ENCODE measurements at regions not wholly inside any gene's neighbourhood (a gene's known extent, or its start where the extent isn't known, plus 50 kb on each side); places are given as distances from the start of the nearest gene placed in this dataset.
"Not testable (repeated sequence)": the region's sequence is repeated elsewhere in the genome, so short reads cannot be mapped to it uniquely, and the experiment has no call there.

DNA sequence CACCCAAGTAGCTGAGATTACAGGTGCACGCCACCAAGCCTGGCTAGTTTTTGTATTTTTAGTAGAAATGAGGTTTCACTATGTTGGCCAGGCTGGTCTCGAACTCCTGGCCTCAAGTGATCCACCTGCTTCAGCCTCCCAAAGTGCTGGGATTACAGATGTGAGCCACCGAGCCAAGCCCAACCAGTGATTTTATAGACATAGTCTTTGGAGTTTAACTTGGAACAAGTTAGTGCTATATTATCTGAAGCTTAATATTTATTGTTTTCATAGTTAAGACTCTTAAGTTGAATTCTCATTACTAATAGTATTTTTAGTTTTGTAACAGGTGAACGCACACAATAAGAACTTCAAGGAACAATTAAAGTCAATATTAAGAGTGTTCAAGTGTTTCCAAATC is 122.1 kb downstream of the SPAG6 start:
- DNase-seq = not testable (repeated sequence)

DNA sequence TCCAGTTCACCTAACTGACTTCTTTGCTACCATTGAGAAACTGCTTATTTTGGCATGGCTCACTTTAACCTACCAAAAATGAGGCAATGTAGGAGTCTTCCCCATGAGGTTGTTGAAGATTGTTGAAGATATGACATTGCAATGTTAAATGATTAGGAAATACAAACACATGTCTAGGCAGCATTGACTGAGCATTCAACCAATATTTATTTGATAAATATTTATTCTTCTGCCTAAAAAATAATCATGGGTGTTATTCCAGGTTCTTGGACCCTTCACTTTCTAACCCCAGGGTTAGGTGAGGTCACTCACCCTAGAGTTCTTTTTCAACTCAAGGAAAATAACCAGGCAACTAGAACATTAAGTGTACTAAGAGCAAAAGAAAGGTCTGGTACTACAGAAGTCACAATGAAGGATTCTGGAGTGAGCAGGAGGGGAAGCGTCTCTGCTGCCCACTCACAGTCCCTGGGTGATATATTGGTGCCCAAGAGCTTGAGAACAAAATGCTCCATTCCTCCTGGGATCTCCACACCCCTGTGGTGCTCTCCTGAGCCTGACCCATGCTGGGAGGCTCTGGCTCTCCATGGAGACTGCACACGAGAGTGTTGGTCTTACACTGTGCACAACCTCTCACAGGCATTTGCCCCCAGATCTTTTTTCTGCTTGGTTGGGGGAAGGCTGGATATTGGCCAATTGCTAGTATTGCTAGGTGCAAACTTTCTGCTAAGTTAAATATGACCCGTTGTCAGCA is 123.4 kb downstream of the SPAG6 start:
- no peak for DNase-seq

DNA sequence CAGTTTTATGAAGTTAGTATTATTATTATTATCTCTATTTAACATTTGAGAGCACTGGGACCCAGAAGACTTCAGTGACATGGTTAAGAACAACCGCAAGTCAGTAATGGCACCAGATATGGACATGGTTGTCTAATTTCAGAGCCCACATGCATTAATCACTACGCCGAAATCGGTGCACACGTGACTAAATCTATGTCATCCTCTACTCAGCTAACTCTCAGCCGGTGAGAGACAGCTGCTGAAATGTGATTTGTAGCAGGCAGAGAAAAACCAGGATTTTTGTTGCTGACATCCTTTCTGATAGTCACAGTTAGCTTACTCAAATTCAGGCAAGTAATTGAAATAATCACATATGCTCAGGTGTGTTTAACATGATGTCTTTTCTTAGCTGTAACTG is 127.7 kb downstream of the SPAG6 start:
- no peak for DNase-seq

DNA sequence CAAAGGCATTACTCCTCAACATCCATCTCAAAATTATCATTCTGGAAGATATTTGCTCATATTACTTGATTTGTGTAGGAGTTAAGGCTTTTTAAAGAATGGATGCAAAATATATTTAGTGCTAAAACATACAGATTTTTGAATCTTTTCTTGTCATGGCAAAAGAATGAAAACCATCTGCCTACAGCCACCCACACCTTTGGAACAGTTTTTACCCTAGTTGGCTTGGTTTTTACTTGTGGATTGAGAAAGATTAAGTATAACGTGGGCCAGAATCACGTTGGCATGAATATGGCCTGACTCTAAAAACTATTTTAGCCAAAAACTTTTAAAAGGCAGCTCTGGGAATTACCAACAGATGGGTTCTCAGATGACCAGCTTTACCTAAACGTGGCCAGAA is 128.2 kb downstream of the SPAG6 start:
- DNase-seq = no peak

DNA sequence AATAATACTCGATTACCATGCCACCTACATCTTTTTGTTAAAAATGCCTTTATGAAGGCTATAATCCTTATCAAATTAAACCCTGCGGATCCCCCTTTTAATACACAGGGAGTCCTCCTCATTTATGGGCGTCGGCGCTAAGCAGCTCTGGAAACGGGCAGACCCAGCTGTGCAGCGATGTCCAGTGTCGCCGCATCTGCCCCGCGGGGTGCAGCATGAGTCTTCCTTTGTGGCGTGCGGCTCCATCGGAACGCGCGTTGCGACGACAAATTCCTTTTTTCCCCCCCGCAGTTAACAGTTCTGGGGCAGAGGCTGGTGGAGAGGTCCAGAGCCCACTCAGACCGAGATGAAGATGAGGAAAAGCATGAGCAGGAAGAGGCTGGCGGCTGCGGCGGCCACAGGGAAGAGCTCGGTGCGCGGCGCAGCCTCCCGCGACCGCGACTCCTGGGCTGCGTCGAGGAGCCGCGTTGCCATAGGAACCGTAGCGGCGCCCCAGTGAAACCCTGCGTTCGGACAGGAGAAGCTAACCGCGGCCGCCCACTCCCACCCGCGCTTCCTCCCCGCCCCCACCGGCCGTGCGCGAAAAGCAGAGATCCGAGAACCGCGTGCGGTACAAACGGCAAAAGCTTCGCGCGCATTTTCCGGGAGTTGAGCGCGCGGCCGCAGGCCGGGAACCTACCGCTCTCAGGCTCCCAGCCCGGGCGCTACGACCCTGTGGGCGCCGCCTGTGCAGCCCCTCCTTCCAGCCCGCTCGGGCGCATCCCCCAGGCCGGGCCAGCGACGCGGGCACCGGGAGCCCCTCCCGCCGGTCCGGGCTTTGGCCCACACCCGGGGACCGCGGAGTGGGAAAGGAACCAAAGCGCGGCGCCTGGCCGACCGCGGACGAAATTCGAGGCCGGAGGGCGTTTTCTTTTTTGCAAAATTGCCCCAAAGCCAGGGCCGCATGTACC is 130.6 kb downstream of the SPAG6 start:
- DNase-seq = peak in 33 of 56 donors; percentile 10 to 72 (median 38)

DNA sequence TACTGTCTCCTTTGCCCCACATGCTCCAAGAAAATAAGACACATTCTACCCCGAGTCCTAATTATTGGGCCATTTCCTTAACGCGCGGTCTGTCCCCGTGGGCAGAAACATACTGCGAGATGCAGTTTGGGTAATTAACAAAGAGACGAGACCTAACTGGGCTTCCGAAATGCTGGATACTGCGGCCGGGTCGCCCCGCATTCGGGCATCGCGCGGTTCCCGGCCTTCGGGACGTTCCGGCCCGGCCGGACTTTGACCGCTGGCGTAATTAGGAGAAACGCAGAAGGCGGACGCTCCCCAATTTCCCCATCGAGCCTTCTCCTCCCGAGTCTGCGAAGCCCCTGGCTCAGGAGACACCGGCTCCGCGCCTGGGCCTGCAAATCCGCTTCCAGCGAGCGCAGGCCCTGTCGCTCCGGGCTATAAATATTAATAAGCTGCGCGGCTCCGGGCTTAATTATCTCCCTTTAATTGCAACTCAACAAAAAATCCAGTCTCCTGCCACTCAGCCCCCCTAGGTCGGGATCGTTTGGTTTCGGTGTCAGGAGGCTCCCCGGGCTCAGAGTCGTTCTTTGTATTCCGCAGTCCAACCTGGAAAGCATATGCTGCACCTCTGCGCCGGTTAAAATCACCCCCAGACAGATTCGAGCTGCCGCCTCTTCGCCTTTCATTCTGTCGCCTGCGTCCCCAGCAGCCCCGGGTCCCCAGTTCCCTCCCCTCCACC is 131.5 kb downstream of the SPAG6 start:
- DNase-seq = no peak

DNA sequence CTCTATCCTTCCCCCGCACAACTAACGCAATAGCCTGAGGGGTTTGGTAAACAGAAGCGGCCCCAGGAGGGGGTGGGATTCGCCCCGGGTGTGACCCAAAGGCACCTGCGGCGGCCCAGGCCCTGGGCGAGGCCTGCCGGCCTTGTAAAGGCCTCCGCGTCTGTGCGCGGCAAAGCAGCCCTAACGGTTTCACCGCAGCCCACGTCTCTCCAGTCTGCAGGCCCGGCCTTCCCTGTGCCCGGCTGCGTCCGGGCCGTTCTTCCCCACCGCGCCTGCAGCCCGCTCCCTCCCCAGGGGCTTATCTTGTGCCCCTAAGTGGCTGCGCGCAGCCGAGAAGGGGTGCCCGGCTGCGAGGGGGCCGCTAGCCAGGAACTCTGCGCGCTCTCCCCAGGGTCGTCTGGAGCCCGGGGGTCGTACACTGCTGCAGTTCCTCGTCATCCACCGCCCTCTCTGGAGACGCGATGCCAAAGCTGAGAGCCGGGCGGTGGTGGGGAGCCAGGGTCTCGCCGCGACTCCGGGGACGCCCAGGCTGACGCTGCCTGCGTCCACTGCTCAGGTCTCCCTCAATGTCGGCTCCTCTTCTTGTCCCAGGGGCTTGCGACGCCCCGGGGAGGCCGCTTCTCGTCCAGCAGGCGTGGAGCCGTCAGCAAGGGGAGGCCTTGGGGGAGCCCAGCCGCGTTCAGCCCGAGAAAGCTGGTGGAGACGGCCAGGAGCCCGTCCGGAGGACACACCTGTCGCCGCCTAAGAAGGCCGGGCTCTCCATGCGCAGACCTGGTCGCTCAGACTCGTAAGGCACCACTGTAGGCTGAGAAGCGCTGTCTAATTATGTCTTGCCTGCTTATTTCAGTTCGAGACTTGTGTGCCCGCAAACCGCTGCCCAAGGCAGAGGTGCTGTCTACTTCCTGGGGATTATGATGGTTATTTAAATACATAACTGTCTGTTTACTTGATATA is 132.3 kb downstream of the SPAG6 start:
- DNase-seq = no peak

DNA sequence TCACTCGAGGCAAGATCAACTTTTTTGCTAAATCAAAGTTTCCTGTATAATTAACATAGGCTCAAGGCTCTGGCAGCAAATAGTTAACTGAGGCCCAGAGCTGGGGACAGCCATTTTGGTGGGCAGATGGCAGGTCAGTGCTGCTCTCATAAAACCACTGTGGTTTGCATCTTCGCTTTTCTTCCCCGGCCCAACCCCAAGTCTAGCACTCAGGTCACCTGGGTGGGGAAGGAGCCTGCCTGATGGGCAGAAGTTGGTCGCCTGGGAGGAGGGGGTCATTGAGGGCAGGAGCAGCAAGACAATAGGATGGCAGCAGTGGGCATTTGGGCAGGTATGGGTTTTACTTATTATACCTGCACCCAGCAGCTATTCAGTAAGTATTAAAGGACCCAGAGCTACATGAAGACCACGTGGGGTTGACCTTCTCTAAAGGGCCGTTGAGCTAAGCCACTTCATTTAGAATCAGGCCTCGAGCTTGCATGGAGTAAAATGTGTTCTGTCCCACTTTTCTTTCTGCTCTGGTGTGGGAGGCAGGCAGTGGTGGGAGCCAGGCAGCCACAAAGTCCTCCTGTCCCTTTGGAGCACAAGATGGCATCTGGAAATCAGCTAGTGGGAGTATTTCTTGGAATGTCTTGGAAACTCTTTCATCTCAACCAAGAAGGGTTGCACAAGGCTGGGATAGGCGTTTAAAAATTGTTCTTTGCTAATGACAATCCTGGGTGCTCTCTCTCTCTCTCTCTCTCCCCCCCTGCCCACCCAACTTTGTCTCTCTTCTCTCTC is 133.4 kb downstream of the SPAG6 start:
- no peak for DNase-seq

DNA sequence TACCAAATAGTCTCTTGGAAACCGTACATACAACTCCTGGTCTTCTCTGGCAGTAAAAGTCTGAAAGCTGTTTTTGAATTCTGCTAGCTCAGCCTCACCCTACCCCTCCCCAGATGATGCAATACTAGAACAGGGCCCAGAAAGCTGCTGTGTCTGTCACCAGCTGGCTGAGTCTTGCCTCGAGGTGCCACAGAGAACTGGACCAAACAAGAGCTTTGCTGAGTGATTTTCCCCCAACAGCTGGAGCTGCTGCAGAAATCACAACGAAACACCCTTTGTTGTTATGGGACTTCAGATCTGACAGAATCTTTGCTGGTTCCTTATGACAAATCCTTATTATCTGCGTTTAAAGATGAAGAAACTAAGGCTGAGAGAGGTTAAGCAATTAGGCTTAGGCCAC is 134.1 kb downstream of the SPAG6 start:
- DNase-seq = peak in 44 of 56 donors; percentile 12 to 74 (median 38)

DNA sequence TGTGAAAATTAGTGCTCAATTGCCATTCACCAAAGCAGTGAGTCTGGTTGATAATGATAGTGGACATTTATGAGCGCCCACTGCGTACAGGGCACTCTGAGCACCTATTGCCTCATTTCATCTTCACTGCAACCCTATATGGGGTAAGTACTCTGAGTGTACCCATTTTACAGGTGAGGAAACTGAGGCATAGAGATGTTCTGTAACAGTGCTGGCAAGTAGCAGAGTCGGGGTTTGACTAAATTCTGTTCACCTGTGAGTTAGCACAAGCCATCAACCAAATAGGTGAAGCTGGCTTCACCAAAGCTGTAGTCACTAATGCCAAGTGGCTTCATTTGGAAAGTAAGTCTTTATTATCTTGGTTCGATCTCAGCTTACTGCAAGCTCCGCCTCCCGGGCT is 135.8 kb downstream of the SPAG6 start:
- no peak for DNase-seq

DNA sequence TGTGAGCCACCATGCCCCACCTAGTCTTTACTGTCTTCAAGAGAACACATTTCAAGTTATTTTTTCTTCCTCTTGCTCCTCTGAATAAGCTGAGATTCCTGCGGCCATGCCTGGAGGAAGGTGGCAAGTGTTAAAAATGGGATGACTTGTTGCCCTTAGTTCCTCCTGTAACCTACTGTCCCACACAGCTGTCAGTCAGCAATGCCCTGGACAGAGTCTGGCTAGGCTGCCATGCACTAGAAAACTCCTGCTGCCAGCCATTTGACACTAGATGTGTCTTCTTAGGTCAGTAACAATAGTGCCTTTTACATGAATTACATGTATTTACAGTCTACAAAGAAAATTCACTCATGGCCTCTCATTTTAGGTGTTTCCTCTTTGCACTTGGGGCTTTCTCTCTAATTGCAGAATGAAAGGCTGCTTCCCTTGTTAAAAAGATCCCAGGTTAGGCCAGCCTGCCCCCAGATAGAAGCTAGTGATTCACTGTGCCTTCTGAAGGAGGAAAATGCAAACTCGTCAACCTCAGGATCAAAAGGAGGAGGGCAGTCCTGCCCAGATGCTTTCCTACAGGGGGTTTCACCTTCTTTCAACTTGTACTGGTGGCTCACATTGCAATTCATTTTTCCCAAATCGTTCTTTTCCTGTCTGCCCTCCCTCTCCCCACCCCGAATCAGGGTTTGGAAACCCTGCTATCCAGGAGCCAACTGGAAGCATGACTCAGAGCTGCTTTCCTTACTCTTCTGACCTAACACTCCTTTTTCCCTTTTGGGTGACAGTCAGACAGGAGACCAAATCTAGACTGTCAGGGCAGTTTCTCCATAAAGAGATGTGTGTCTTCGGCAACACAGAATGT is 136.6 kb downstream of the SPAG6 start:
- peak in 1 of 56 donors; percentile 2 for DNase-seq

DNA sequence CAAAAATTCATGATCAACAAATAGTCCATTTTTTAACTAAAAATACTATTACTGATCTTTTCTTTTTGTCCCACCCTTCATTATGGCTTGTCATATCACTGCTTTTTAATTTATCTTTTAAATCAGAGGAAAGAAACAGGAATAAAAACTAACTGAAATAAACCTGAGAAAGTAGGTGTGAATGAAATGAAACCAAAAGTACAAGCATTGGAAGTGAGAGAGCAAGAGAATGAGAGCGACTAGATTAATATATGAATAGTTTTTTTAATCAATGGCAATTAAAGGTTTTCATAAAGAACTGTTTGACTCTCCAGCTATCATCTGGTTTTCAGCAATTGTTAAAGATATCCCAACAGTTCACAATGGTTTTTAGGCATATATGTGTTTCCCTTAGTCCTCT is 137.8 kb downstream of the SPAG6 start:
- DNase-seq = no peak
